GM19463 (cell line): ENCODE measurements at regions not wholly inside any gene's neighbourhood (a gene's known extent, or its start where the extent isn't known, plus 50 kb on each side); places are given as distances from the start of the nearest gene placed in this dataset.

Experiments used
- ATAC-seq: cut with Tn5 transposase; IDR thresholded peaks from one replicate; pipeline ENCODE4 v1.9.1; 2021; ENCODE audit warnings: mild to moderate bottlenecking, moderate library complexity; ENCODE audit not compliant: unreplicated experiment

- ATAC-seq = no peak
These were observed 61.8 kb upstream of the PTPRD start for GRCh38 chr9:10674586-10674985.

GRCh38 chr9:10678010-10678409, 65.2 kb upstream of the PTPRD start:
- no peak for ATAC-seq

GRCh38 chr9:10678790-10679189, 66.0 kb upstream of the PTPRD start:
- no peak for ATAC-seq

DNA sequence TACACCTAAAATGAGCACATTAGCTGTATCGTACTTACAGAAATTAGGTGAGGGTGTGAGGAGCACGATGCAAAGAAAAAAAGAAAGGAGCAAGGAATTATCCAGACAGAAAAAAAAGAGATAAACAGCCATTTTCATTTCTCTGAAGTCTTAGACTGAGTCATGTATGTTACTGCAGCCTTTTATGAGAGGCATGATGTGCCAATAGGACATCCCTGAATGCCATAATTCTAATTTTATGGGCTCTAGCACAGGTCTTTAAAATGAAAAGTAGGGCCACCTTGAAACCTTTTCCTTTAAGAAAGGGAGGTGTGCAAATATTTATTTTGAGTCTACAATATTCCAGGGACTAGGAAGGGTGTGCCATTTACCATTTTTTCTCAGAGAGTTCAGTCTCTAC, 74.1 kb upstream of the PTPRD start:
- no peak for ATAC-seq

GRCh38 chr9:10690546-10690945, 77.7 kb upstream of the PTPRD start:
- no peak for ATAC-seq

DNA sequence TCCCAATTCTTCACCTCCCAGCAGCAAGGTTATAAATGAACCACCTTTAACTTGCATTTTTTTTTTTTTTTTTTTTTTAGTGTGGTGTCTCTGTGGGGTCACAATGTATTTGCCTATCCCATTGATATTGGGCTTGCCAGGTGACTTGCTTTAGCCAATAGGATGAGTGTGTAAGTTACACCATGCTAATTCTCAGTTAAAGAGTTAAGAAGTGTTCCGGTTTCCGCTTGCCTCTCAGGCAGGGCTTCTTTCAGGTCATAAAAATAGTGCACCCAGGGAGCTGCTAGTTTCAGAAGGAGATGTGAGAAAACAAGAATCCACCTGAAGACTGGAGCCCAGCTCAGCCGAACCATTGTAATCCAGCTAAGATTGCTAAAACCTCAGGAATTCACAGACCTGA, 84.2 kb upstream of the PTPRD start:
- ATAC-seq = no peak

- no peak for ATAC-seq
These were observed 87.5 kb upstream of the PTPRD start for GRCh38 chr9:10700291-10700690.

GRCh38 chr9:10700915-10701314, 88.1 kb upstream of the PTPRD start:
- ATAC-seq = no peak

GRCh38 chr9:10701906-10702305, 89.1 kb upstream of the PTPRD start:
- ATAC-seq = no peak

GRCh38 chr9:10703139-10703538, 90.3 kb upstream of the PTPRD start:
- ATAC-seq = no peak

DNA sequence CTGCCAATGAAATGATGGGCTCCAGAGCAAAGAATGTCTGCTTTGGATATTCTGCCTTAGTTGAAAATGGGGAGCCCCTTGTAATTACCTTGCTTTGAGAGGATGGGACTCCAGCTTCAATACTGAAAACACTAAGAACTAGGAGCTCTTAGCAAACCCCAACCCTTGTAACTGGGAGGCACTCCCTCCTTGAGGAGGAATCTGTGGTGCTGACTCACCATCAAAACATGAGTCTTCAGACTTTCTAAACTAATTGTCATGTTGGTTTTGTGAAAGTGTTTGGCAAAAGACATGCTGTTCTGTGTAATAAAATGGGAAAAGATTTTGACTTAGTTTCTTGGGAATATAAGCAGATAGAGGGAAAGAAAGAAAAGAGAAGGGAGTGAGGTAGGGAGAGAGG, 91.9 kb upstream of the PTPRD start:
- no peak for ATAC-seq

- ATAC-seq = no peak
These were observed 92.6 kb upstream of the PTPRD start for GRCh38 chr9:10705383-10705782.

- ATAC-seq = no peak
These were observed 94.0 kb upstream of the PTPRD start for GRCh38 chr9:10706788-10707187.

- no peak for ATAC-seq
These were observed 108.5 kb upstream of the PTPRD start for GRCh38 chr9:10721301-10721700.

DNA sequence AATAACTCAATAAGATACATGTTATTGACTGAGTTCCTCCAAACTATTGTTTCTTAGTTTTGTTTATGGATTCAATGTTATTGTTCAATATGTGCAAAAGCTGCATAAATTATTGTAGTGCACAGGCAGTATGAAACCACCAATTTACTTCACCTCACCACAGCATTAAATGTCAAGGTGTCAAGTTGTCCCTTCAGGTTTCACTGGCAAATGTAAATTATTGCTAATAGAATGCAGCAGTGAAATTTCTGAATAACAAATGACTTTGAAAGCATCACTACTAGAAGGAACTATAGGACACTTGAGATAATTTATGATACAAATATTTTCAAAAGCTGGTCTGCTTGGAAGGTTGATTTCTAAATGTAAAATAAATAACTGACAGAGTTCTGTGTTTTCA, 116.4 kb upstream of the PTPRD start:
- no peak for ATAC-seq

- ATAC-seq = no peak
These were observed 131.9 kb upstream of the PTPRD start for GRCh38 chr9:10744669-10745068.

DNA sequence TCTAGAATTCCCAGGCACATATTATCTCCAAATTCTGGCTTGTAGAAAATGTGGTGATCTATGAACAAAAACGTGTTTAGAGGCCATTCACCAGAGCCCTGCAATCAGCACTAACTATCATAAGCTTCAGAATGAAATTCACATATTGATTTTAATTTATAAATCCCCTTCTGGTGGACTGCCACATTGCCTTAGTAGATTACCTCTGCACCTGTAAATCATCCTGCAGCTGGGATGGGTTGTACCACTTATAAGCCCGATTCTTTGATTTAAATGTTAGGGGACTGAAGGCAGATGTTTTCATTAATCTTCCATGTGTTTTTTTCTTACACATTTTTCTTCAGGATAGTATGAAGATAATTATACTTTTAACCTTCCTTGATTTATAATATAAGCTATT, 140.7 kb upstream of the PTPRD start:
- ATAC-seq = no peak

DNA sequence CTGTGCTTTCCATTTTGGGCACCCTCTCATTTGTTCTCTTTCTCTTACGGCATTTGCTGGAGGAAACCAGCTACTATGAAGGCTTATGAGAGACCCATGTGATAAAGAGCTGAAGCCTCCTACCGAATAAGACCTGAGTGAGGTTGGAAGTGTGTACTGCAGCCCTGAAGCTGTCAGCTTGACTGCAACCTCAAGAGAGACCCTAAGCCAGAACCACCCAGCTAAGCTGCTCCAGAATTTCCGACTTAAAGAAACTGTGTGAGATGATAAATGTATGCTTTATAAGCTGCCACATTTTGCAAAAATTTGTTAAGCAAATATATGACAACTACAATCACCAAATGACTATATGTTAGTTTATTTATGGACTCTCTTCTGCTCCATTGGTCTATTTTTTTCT, 151.7 kb upstream of the PTPRD start:
- no peak for ATAC-seq

DNA sequence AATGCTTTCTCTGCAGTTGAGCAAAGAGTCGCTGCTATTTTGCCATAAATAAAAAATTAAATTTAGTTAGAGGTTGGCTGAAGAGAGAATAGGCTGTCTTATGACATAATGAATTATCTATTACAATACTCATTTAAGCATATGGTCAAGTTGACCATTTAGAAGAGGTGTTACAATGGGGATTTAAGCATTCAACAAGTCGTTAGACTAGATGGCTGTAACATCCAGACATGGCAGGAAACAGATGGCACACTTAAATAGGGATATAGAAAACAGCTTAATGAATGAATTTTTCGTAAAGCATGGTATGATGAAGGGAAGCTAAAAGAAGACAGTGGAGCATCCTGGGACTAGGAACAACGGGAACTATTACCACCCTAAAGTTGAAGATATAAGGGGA, 160.3 kb upstream of the PTPRD start:
- ATAC-seq = no peak

- no peak for ATAC-seq
These were observed 161.2 kb upstream of the PTPRD start for GRCh38 chr9:10774051-10774450.

- no peak for ATAC-seq
These were observed 172.5 kb upstream of the PTPRD start for GRCh38 chr9:10785255-10785654.

- ATAC-seq = no peak
These were observed 180.5 kb upstream of the PTPRD start for GRCh38 chr9:10793306-10793705.

GRCh38 chr9:10804486-10804885, 191.7 kb upstream of the PTPRD start:
- ATAC-seq = no peak

DNA sequence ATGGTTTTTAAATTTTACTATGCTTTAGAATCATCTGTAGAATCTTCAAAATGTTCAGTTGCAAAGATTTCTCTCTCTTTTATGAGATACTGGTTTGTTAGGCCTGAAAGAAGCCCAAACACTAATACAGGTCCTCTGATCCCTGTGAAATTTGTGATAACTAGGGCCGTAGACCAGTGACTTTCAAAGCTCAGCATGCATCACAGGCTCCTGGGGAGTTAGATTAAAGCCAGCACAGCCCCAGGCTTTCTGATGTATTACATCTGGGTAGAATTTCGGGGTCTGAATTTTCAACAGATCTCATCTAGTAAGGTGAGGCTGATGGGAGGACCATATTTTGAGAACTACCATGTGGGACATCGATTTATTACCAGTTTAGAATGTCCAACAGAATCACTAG, 194.1 kb upstream of the PTPRD start:
- no peak for ATAC-seq
